Stimulated activated CD4-positive, alpha-beta T cell treated with anti-CD3 and anti-CD28 coated beads, Interleukin-1b, Interleukin-23, amount 100 ng/mL, for 4 hours (primary cell): ENCODE measurements at regions not wholly inside any gene's neighbourhood (a gene's known extent, or its start where the extent isn't known, plus 50 kb on each side); places are given as distances from the start of the nearest gene placed in this dataset.
"Not testable (repeated sequence)": the region's sequence is repeated elsewhere in the genome, so short reads cannot be mapped to it uniquely, and the experiment has no call there.

ENCODE experiments used
- DNase-seq, 2 donors: peaks; one replicate each; pipeline ENCODE4 v3.0.0-alpha.2; 2020; ENCODE audit warnings: low read depth in 2 of 2

DNA sequence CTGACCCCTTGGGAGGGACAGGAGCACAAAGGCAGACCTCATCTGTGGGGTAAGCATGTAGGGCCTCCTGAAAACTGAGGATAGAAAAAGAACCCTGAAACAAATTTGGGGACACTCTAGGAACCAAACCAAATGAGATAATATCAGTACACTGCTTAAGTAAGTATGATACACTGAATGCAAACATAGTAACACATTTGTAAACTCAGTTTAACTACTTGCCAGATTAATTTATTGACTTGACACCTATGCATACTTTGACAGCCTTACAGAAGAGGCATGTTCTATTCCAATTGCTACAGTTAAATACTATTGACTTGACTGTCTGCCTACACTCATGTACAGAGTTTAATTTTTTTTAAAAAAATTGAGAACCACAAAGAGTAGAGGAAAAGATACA lies 1070.8 kb upstream of the SEMA6A start:
- no peak for DNase-seq

DNA sequence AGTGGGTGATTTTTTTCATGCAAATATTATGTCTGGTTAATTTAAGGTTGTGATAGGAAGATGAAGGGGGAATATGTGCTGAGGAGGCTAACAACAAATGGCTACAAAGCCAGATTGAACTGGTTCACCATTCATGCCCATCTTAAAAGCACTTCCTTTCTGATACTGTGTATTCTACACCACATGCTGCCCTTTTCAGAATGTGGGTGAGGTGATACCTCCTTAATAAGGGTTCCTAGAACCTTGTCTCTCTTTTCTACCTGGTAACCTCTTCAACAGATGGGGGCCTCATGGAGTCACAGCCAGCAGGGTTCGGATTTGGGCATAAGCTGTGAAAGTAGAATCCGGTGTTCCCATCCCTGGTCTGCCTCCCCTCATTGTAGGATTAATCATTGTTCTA lies 1064.0 kb upstream of the SEMA6A start:
- no peak for DNase-seq

DNA sequence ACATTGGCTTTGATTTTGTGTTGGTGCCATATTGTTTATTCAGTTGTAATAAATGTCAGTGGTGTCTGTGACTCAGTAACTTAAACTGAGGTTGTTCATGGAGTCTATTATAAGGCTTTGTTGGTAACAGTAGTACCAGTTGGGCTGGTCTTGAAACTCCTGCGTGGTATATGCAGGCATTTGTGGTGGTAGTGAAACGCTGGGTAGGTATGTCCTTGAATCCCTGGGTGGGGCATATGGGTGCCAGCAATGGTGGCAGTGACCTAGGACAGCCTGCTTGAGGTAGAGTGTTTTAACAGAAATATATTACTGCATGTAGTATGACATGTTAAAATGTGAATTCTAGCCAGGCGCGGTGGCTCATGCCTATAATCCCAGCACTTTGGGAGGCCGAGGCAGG lies 1058.5 kb upstream of the SEMA6A start:
- no peak for DNase-seq

DNA sequence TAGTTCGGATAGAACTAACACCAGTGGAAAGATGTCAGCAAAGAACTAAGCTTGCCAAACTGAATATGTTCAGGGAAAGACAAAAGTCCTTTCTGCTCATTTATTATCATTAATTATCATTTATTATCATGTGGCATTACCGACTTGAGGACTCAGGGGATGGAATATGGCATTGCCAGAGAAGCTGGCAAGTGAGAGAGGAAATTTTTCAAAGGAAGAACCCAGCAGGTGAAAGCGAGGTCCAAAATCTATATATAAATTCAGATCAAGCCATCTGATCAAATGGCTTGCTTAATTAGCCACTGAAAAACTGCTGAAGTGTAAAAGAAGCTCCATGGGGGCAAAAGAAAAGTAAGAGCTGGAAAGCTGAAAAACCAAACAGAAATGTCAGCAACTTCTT lies 1049.6 kb upstream of the SEMA6A start:
- DNase-seq = no peak

DNA sequence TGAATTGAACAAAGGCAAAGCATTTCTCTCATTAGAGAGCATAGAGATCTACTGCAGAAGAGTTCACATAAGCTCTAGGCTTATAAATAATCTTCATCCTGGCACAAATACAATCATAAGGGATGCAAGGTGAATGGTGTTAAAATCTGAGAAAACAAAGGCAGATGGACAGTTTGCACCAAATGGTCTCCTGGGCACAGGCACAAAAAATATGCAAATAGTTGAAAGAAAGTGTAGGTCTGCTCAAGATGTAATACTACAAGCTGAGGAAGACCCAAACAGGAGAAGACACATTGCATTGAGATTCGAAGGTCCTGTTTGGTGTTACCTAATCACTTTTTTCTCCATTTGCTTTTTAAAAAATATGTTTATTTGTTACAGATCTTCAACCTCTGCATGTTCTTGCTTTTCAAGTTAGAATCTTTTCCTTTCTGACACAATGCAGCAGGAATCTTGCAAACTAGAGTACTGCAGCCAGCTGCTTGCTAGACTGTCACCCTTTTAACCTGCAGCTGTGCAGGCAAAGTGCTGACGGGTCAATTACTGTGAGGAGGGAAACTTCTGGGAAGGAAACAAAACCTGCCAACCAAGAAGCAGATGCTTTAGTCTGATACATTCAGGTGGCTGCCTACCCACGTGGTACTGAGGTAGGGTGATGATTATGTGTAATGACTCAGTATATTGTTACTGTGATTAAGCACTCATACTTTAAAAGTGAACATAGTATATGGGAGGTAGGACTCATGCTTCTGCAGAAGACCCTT lies 1048.6 kb upstream of the SEMA6A start:
- no peak for DNase-seq

DNA sequence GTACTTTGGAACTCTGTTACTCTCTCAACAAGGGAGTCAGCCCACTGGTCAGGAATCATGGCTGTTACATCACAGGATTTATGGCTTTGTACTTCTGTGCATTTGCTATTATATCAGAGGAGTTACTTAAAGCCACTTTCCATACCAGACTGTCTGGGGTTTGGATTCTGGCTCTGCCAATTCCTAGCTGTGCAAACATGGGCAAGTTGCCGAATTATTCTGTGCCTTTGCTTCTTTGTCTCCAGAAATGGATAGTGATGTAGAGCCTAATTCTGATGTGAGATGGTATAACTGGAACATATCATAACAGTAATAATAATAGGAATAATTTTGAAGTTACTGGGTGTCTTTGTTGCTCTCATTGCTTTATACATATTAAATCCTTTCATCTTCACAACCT lies 1047.3 kb upstream of the SEMA6A start:
- DNase-seq = no peak

DNA sequence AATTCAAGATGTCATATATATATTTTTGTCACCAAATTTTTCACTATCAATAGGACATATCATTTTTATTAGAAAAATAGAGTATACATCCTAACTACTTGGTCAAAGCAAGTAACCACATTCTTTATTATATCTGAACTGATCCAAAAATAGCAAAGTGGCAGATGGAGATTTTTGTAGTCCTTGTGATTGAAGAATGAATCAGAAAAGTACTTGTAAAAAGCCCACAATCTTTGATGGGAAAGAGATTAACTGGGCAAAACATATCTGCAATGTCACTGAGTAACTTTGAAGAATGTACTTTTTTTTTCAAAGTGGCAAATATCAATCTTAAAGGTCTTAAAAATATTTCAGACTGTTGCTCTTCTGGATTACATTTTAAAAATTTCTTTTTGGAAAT lies 1040.6 kb upstream of the SEMA6A start:
- DNase-seq = no peak

DNA sequence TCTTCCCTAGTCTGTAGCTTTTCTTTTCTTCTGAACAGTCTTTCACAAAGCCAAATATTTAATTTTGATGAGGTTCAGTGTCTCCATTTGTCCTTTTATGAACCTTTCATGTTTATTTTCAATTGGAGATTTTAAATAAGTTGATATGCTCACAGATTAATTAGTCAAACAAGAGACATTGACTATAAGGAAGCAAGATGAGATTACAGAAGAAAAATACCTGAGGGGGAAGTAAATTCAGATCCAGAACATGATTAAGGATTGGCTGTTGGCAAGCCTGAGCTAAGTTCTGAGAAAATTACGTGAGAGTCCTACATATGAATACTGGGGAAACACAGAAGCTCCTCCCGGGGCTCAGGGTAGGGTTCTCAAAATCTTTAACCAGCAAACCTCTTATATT lies 1039.8 kb upstream of the SEMA6A start:
- DNase-seq = no peak

DNA sequence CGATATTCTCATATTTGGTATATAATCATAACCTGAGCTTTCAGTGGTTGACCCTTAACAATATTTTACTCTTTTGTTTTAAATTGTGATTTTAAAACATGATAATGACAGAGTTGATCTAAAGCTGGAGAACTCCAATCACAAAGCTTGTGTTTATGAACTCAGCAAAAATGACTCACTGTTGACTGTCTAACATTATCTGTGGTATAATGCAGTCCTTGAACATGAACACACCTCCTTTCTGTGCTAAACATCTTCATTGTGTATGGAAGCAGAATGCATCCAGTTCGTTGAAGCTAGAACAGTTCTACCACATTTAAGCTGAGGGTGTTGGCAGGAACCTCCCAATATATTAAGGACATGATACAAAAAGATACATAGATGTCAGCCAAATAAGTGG lies 1030.2 kb upstream of the SEMA6A start:
- DNase-seq = no peak

DNA sequence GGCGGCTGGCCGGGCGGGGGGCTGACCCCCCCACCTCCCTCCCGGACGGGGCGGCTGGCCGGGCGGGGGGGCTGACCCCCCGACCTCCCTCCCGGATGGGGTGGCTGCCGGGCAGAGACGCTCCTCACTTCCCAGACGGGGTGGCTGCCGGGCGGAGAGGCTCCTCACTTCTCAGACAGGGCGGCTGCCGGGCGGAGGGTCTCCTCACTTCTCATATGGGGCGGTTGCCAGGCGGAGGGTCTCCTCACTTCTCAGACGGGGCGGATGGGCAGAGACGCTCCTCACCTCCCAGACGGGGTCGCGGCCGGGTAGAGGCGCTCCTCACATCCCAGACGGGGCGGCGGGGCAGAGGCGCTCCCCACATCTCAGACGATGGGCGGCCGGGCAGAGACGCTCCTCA lies 1025.2 kb upstream of the SEMA6A start:
- not testable (repeated sequence) for DNase-seq

DNA sequence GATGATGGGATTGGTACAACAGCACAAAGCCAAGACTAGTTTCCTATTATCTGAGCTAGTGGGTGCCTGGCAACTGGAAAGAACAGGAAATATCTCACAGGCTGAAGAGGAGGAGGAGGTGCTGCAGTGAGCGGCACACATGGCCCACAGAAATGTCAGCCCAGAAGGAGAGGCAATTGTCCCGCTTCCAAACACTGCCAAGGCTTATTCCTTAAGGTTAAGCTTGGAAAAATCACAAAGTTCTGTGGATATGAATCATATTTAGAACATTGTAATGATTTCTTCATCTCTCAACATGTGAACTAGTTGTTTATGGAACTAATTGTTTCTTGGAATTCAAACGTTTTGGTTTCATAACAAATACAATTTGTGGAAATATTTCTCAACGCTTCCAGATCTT lies 1019.5 kb upstream of the SEMA6A start:
- no peak for DNase-seq

DNA sequence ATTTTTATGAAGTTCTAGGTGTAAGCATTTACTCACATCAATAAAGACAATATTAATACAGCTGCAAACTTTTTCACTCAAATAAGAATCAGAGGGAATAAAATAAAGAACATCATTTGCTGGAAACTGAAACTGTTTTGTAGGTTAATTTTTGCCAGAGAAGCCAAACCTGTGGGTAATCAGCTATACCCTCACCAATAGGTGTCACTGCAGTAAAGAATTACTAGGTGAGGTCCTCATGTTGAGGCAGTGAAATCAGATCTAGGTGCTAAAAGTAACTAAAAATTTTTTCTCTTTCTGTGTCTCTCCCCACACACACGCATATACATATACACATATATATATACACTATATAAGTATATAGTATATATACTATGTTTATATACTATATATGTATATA lies 1016.3 kb upstream of the SEMA6A start:
- DNase-seq = no peak

DNA sequence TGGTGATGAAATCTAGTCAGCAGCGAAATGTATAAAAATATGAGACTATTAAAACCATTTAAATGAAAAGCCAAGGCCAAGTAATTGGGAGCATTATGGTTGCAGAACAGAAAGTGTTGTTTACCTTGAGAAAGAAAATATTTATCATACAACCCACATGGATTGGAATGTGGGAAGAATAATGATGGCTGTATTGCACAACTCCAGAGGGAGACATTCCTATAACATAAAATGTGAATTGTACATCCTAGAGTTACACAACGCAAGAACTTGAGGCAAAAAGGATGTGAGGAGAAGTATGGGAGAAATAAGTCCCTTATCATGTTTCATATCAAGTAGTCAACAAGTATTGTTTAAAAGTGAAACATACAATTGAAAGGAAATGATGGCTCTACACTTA lies 1014.0 kb upstream of the SEMA6A start:
- no peak for DNase-seq

DNA sequence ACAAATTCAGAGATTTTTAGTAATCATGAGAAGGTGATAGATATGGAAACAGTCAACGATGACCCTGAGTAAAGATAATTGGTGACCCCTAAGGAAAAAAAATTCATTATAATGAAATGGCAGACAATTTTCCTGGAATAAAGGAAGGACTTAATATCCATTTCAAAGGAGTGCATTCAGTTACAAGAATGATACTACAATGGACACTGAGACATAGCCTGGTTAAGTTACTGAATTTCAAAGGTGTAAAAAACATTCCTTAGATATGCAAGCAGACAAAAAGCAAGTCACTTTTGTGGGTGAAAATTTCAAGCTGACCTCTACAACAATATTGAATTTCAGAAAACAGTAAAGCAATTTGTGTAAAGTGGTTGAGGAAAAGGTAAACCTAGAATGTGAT lies 1012.5 kb upstream of the SEMA6A start:
- no peak for DNase-seq

DNA sequence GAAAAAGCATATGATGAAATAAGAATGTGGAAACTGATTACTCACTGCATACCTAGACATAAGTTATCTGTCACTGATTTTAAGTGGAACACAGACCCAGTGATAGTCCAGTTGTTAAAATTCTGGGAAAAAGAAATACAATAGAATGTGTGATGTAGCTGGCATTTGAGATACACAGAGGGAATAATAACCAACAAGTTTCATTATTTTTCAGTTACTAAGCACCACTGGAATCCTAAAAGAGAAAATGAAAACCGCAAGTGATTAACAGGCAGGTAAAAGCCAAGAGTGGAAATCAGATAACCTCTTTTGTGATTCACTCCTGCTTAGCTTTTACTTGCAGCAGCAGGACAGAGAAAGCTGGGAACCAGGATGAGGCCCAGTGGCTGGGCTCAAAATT lies 994.0 kb upstream of the SEMA6A start:
- no peak for DNase-seq

DNA sequence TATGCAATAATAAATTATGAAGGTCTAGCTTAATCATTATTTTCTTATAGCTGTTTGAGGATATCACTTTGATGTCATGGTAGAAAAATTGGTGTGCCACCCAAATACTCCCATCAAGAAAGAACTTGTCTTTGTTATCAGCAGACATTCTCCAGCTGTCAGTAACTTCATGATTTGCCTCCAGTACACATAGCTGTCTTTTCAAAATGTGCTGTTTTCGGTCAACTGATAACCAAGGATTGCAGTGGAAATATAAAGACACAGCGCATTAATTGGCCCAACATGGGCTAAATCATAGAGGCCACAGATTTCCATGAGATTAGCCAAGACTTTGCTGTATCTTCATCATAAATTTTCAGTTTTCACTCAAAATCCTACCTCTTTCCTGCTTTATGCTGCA lies 993.5 kb upstream of the SEMA6A start:
- DNase-seq = no peak

DNA sequence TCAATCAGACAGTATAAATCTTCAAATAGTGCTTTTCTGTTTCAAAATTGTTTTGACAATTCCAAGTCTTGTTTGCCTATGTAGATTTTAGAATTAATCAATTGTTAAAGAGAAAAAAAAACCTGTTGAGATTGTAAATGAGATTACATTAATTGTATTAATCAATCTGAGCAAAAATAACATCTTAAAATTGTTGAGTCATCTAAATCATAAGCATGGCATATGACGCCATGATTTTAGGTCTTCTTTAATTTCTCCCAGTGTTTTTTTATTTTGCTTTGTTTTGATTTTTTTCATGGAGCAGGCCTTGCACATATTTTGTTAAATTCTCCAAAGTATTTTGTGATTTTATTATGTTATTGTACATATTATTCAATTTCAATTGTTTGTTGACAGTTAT lies 988.0 kb upstream of the SEMA6A start:
- no peak for DNase-seq

DNA sequence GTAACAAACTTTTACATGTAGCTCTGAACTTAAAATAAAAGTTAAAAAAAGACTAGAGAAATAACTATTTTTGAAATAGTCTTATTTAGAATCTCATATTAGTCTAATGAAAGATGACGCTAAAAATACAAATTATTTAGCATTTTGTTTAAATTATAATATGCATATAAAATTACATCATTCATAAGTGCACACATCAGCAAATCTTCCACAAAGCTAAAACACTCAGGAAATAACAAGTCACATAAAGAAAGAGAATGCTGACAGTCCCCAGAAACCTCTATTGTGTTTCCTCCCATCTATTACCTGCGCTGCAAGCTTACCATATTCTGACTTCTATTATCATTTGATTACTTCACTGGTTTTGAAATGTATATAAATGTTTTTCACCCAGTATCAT lies 986.9 kb upstream of the SEMA6A start:
- no peak for DNase-seq

DNA sequence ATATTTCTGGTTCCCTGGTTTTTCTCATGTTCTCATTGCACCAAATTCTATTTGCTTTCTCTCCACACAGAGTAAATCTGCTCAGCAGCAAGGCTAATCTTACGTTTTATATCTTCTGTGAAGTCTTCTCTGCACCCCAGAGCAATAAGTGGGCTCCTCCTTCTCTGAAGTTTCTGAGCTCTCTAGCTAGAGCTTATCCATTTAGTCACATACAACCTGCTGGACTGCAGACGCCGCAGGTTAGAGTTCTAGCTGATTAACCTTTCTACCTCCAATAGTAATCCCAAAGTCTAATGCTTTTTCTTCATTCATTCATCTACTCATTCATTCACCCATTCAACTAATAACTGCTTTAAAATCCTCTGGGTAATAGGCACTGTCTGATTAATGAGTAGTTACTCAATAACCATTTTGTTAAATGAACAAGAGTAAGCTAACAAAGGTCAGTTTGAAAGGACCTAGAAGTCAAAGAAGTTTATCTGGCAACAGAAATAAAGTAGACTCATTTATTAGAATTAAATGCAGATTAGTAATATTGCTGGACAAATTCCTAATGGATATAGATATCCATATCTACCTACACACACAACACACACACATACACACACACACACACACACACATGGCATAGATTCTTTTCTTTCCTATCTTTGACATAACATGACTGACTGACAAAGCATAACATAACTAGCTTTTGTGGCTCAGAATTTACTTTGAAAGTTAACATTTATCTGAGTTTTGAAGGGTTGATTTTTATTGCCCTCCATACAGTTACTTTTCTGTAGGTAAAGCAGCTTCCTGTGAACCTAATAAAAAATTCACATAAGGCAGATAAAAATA lies 984.6 kb upstream of the SEMA6A start:
- no peak for DNase-seq

DNA sequence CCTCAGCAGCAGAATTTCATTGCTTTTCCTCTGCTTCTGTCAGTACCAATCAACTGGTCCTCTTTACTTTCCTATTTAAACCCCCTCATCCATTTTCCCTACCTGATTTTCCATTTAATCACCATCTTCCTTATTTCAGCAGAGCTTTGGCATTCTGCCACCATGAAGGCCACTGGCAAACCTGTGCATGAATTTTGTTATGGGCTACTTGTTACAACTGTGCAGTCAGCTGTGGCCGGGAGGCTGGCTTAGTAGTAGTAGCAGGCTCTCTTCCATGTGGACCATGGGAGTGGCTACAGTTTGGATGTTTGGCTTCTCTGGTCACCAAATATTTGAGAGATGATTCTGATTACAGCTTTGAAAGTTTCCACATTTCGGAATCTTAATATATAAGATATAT lies 976.6 kb upstream of the SEMA6A start:
- no peak for DNase-seq

DNA sequence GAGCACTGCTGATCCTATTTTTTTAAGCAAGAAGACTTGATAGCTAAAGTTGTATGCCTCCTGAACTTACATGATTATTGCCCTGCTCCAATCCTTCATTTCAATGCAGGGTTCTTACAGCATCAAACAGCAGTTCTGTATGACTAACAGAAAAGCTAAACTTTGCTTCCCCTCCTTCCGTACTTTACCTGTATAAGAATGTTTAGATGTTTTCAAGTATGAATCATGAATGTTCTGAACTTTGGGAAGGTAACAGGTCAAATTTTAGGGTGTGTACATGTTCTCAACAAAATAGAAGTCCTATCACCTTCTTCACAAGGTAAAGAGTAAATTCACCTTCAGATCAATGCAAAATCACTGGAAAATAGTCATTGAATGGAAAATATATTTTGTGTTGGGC lies 972.6 kb upstream of the SEMA6A start:
- no peak for DNase-seq

DNA sequence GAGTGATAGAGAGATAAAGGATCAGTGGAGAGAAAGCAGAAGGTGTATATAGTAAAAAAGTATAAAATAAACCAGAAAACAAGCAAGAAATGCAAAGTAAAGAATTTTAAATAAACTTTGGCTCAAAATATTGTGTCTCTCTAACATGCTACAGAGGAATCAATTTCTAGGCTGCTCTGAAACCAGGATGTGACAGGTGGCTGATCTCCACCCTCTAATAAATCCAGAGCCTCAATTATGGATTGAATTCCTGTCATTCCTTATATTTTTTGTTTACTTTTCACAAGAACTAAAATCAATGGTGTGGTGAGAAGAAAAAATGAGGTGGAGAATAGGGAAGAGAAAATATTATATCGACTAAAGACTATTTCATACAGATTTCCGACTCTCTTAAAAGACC lies 965.1 kb upstream of the SEMA6A start:
- DNase-seq = no peak

DNA sequence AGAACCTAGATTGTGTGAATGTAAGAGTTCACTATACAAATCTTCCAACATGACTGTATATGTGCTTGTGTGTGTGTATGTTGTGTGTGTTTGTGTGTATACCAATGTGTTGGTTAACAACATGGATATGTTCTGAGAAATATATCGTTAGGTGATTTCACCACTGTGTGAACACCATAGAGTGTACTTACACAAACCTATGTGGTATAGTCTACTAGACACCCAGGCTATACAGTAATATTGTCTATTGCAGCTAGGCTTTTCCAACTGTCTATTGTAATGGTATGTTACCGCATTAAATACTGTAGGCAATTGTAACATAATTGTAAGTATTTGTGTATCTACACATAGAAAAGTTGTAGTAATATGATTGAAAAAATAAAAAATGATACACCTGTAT lies 959.2 kb upstream of the SEMA6A start:
- DNase-seq = no peak
